Parathyroid adenoma (tissue), 2 donors: ENCODE measurements at regions not wholly inside any gene's neighbourhood (a gene's known extent, or its start where the extent isn't known, plus 50 kb on each side); places are given as distances from the start of the nearest gene placed in this dataset.

Source experiments
- H2AFZ ChIP-seq: fragments of 300-600 bp; sonication (generic); one replicate; pipeline ENCODE4 v1.7.0; 2017; ENCODE audit warnings: antibody characterized with exemption, mild to moderate bottlenecking
- H3K27ac ChIP-seq: fragments of 300-600 bp; sonication (generic); one replicate; pipeline ENCODE4 v1.7.0; 2017
- H3K27me3 ChIP-seq: fragments of 300-600 bp; sonication (generic); one replicate; pipeline ENCODE4 v1.7.0; 2017; ENCODE audit warnings: low read length; ENCODE audit not compliant: control insufficient read depth, insufficient read depth
- H3K36me3 ChIP-seq: fragments of 300-600 bp; sonication (generic); one replicate; pipeline ENCODE4 v1.7.0; 2017; ENCODE audit warnings: low read length; ENCODE audit not compliant: control insufficient read depth, insufficient read depth
- H3K4me1 ChIP-seq: fragments of 300-600 bp; sonication (generic); one replicate; pipeline ENCODE4 v1.7.0; 2017; ENCODE audit warnings: control low read depth
- H3K4me2 ChIP-seq: fragments of 300-600 bp; sonication (generic); one replicate; pipeline ENCODE4 v1.7.0; 2017; ENCODE audit warnings: low read length
- H3K4me3 ChIP-seq: fragments of 300-600 bp; sonication (generic); one replicate; pipeline ENCODE4 v1.7.0; 2017; ENCODE audit warnings: low read depth, low read length
- H3K79me2 ChIP-seq: fragments of 300-600 bp; sonication (generic); one replicate; pipeline ENCODE4 v1.7.0; 2017; ENCODE audit warnings: control low read depth
- H3K9ac ChIP-seq: fragments of 300-600 bp; sonication (generic); one replicate; pipeline ENCODE4 v1.7.0; 2017; ENCODE audit warnings: mild to moderate bottlenecking
- H3K9me3 ChIP-seq: fragments of 300-600 bp; sonication (generic); one replicate; pipeline ENCODE4 v1.7.0; 2017; ENCODE audit warnings: low read length; ENCODE audit not compliant: control insufficient read depth
- TF ChIP-seq, protein P1 (sequence below): fragments of 300-600 bp; sonication (generic); IDR thresholded peaks from one replicate; pipeline ENCODE4 v1.7.0; 2017; ENCODE audit warnings: antibody characterized with exemption, mild to moderate bottlenecking
- donor health status: primary hyperparathyroidism.

DNA sequence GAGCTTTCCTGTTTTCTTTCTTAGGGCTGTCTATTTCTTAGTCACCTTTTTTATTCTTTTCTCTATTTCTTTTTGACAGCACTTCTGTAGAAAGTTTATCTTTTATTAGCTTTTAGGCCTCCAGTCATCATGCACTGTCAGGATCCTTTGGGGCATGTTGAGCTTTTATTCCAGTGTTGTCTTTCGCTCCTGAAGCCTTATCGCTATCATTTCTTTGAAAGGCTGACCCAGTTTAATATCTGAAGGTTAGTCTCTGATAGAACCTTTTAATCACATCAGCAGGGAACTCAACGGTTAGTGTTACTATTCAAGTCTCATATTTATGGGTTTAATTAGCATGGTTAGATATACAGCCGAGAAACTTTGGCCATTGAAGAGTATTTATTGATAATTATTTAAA is 745.9 kb downstream of the TBC1D32 start:
- Histone ChIP-seq H3K79me2 (no peaks in the 10 kb centered on the region), H2AFZ (no peak overlapping the region), H3K4me3 (no peak overlapping the region)

GRCh38 chr6:120587381-120587780 is 746.9 kb downstream of the TBC1D32 start:
- no peaks in the 10 kb centered on the region for H3K4me1 ChIP-seq
- no peaks in the 10 kb centered on the region for H3K27me3 ChIP-seq
- no peaks in the 10 kb centered on the region for H3K9me3 ChIP-seq
- no peaks in the 10 kb centered on the region for H3K79me2 ChIP-seq
- H2AFZ ChIP-seq: no peak overlapping the region
- H3K27ac ChIP-seq: no peak overlapping the region
- no peak overlapping the region for H3K4me3 ChIP-seq
- no peak overlapping the region for H3K9ac ChIP-seq
- no peaks in the 10 kb centered on the region for H3K36me3 ChIP-seq
- TF ChIP-seq, protein P1, sequence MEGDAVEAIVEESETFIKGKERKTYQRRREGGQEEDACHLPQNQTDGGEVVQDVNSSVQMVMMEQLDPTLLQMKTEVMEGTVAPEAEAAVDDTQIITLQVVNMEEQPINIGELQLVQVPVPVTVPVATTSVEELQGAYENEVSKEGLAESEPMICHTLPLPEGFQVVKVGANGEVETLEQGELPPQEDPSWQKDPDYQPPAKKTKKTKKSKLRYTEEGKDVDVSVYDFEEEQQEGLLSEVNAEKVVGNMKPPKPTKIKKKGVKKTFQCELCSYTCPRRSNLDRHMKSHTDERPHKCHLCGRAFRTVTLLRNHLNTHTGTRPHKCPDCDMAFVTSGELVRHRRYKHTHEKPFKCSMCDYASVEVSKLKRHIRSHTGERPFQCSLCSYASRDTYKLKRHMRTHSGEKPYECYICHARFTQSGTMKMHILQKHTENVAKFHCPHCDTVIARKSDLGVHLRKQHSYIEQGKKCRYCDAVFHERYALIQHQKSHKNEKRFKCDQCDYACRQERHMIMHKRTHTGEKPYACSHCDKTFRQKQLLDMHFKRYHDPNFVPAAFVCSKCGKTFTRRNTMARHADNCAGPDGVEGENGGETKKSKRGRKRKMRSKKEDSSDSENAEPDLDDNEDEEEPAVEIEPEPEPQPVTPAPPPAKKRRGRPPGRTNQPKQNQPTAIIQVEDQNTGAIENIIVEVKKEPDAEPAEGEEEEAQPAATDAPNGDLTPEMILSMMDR: no peak
- H3K4me2 ChIP-seq: no peak overlapping the region

More for the DNA sequence above, 745.9 kb downstream of the TBC1D32 start:
- Histone ChIP-seq H3K36me3 (no peaks in the 10 kb centered on the region), H3K27ac (no peak overlapping the region), H3K27me3 (no peaks in the 10 kb centered on the region), H3K9me3 (no peaks in the 10 kb centered on the region), H3K4me2 (no peak overlapping the region), H3K9ac (no peak overlapping the region), H3K4me1 (no peaks in the 10 kb centered on the region)
- TF ChIP-seq, protein P1: no peak

GRCh38 chr6:120584111-120584760 is 750.0 kb downstream of the TBC1D32 start:
- Histone ChIP-seq H3K9me3 (no peaks in the 10 kb centered on the region), H3K27ac (no peak overlapping the region), H3K36me3 (no peaks in the 10 kb centered on the region), H3K4me1 (no peaks in the 10 kb centered on the region), H3K4me2 (no peak overlapping the region), H3K79me2 (no peaks in the 10 kb centered on the region), H3K4me3 (no peak overlapping the region), H3K27me3 (no peaks in the 10 kb centered on the region), H3K9ac (no peak overlapping the region), H2AFZ (no peak overlapping the region)
- TF ChIP-seq, protein P1: no peak

- Histone ChIP-seq H3K9me3 (no peaks in the 10 kb centered on the region), H3K36me3 (no peaks in the 10 kb centered on the region), H3K27me3 (no peaks in the 10 kb centered on the region), H3K4me2 (no peak overlapping the region), H3K4me1 (no peaks in the 10 kb centered on the region), H3K79me2 (no peaks in the 10 kb centered on the region), H2AFZ (no peak overlapping the region), H3K27ac (no peak overlapping the region), H3K9ac (no peak overlapping the region), H3K4me3 (no peak overlapping the region)
- TF ChIP-seq, protein P1: no peak
Observed at GRCh38 chr6:120576061-120576460, 758.2 kb downstream of the TBC1D32 start.

- Histone ChIP-seq H3K79me2 (no peaks in the 10 kb centered on the region), H3K9me3 (no peaks in the 10 kb centered on the region), H2AFZ (no peak overlapping the region), H3K4me3 (no peak overlapping the region), H3K4me2 (no peak overlapping the region), H3K4me1 (no peaks in the 10 kb centered on the region), H3K36me3 (no peaks in the 10 kb centered on the region), H3K9ac (no peak overlapping the region), H3K27me3 (no peaks in the 10 kb centered on the region), H3K27ac (no peak overlapping the region)
- TF ChIP-seq, protein P1: no peak
Observed at GRCh38 chr6:120569714-120570113, 764.6 kb downstream of the TBC1D32 start.
